Anterior cingulate cortex (tissue), 58 donors: ENCODE measurements at regions not wholly inside any gene's neighbourhood (a gene's known extent, or its start where the extent isn't known, plus 50 kb on each side); places are given as distances from the start of the nearest gene placed in this dataset.

Experiments
- DNase-seq, 58 donors: peaks; one replicate each; lab custom pipeline; 2025; lab: John Stamatoyannopoulos, UW

DNA sequence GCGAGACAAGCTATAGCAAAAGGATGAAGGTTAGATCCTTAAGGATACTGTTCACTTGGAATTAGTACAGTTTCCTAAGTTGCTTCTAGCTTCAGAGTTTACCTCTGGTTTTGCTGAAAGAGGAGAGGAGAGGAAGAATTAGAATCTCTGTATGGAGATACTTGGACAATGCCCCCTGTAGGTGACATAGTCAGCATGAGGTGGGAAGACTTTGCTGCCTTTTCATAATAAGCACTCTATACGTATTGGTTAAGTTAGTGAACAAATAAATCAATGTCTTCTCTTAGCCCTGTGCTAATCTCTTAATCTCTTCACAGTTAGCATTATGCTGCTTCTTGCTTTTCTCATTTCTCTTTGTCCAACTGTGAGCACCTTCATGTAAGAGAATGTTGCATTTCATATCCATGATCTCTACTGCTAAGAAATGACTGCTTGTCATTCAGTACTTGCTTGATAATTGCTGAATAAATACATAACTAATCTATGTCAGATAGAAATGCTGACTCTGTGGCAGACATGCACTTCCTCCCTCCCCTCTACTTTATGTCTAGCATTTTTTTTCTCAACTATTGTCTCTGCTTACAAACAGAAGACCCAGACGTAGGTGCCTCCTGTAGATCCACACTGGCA is 527.2 kb downstream of the GBA3 start:
- no peak for DNase-seq

DNA sequence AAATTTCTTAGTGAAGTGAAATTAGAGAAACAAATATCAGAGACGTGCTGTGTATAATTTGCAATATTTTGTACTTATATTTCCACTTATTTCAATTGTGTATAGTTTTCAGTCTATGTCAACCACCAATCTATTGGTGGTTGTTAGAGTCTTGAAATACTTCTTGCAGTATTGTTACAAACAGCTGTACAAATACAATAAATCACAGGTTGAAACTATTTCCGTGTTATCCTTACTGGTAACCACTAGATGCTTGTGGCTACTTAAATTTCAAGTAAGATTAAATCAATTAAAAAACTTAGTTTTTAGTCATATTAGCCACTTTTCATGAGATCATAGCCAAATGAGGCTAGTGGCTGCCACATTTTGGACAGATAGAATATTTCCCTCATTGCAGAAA is 520.5 kb downstream of the GBA3 start:
- no peak for DNase-seq

DNA sequence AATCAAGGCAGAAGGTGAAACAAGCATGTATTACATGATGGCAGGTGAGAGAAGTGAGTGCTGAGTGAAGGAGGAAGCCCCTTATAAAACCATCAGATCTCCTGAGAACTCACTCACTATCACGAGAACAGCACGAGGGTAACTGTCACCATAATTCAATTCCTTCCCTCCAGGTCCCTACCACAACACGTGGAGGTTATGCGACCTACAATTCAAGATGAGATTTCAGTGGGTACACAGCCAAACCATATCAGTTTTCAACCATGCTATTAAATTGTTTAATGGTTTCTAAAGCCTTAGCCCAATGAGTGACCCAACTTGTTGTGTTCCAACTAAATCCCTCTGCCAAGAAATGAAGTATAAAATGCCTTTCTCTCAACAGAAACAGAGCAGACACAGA is 519.8 kb downstream of the GBA3 start:
- no peak for DNase-seq

DNA sequence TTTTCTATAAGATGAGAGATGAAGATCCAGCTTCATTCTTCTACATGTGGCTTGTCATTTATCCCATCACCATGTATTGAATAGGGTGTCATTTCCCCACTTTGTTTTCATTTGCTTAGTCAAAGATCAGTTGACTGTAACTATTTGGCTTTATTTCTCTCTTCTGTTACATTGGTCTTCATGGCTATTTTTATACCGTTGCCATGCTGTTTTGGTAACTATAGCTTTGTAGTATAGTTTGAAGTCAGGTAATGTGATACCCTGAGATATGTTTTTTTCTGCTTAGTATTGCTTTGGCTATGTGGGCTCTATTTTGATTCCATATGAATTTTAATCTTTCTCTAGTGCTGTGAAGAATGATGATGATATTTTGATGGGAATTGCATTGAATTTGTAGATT is 514.3 kb downstream of the GBA3 start:
- DNase-seq = no peak

DNA sequence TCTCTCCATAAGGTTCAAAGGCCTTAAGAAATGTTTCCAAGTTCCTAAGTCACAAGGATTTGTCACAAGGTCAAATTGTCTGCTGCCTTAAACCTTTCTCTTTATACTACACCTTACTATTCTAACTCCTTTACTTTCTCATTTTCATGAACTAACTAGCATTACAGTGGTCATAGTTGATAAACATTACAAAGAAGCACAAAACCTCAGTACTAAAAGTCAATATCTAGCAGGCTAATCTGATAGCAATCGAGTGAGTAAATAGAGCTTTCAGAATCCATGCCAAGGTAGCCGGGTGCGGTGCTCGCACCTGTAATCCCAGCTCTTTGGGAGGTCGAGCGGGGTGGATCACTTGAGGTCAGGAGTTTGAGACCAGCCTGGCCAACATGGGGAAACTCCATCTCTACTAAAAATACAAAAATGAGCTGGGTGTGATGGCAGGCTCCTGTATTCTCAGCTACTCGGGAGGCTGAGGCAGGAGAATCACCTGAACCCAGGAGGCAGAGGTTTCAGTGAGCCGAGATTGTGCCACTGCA is 510.0 kb downstream of the GBA3 start:
- no peak for DNase-seq

DNA sequence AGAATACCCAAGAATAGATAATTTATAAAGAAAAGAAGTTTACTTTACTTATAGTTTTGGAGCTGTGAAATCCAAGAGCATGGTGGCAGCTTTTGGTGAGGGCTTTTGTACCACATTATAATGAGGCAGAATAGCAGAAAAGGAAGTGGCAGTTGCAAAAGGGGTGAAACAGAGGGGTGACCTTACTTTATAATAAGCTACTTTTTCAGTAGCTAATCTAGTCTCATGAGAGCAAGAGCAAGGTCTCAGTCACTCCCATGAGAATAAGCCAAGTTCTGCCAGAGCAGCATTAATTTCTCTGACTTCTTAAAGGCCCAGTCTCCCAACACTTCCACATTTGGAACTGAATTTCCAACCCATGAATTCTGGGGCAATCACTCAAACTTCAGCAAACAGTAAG is 502.0 kb downstream of the GBA3 start:
- DNase-seq = no peak

DNA sequence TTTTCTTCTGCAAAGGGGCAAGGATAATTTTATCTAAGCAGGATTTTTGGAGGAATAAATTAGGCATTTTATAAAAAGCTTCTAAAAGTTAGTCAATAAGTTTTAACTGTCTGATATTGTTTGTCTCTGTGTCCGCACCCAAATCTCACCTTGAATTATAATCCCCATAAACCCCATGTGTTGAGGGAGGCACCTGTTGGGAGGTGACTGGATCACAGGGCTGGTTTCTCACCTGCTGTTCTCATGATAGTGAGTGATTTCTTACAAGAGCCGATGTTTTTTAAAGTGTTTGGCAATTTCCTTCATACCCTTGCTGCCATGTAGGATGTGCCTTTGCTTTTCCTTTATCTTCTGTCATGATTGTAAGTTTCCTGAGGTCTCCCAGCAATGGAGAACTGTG is 481.4 kb downstream of the GBA3 start:
- DNase-seq = no peak

DNA sequence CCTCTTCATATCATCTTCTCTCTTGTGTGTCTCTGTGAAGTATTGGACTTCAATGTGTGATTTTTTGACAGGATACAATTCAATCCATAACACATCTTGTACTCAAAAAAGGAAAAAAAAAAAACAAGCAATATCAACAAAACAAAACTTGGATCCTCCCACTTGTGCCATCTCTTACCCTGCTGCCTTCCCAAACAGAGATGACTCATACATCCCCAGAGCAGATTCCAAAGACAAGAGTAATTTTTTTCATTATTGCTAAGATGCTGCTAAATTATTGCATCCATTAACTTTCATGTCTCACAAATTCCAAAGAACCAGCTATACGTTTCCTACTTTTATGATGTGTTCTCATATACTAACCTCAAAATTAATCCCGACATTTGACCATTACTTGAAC is 479.2 kb downstream of the GBA3 start:
- DNase-seq = peak in 1 of 58 donors; percentile 6

DNA sequence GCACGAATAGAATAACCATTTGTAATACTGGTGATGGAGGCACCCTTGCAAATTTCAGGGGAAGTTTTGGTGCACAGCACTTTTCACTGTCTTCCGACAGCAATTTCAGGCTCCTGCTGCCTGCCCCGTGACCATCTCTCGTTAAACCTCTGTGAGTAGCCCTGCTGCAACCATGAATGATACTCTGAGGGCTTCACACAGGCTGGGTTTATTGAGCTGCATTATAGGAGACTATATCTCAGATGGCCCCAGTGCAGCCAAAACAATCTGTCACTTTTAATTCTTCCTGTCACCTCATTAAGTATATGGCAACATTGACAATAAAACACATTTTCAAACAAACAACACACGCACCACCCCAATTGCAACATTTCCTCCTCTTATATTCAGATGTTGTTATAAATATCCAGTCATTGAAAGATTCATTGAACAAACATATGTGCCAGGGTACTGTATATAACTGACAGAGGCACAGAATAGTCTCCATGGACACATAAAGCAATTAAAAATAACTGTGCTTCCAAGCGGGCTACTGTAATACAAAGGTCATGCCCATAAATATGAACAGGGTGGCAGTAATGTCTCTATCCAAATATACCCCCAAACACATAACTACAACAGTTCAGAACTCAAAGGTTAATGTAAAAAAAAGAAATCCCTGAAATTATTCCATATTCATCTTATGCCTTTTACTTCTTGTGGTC is 477.0 kb downstream of the GBA3 start:
- DNase-seq = no peak

DNA sequence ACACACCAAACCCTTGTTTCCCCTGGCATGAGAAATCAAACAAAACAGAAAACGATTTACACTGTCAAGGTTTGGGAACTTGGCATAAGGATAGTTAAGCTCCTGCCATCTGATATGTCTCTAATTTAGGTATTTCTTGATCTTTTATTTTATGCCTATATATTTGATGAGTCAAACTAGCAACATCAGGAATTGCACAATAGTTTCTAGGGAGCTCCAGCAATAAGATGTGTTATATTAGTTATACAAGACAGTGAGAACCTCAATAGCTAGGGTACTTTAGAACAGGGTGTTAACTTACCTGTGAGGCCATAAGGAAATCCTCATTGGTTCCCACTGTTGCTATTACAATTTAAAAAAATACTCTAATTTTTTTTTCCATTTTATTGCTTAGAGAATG is 474.2 kb downstream of the GBA3 start:
- DNase-seq = no peak

DNA sequence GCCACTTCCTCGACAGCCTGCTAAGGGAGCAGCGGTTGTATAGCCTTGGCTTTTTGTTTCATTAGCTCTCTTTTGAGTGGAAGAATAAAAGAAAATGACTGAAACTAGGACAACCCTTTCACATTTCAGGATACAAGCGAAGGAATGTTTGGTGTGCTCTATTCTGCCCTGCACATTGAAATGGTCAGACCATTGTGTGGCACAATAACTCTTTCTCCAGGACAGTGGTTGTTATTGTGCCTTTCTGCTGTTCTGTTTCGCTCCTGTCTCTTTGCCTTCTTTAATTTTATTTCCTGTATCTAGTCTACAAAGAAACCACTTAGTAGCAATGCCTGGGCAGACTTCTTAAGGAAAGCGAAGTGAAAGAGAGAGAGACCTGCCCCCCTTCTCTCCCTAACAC is 473.7 kb downstream of the GBA3 start:
- no peak for DNase-seq

DNA sequence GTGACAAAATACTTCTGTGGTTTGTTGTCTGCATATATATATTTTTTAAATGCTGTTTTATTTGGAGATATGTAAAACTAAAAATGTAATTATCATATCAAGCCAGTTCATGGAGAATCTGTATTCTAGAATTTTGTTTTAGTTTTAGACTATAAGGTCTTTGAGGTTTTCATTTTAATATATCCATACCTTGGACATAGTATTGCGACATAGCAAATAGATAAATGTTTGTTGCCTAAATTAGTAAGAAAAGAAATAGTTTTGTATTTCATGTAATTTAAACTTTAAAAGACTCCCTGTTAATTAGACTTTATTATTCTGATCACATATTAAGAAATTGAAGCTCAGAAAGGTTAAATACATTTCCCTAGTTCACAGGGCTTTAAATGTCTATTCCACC is 472.9 kb downstream of the GBA3 start:
- no peak for DNase-seq

DNA sequence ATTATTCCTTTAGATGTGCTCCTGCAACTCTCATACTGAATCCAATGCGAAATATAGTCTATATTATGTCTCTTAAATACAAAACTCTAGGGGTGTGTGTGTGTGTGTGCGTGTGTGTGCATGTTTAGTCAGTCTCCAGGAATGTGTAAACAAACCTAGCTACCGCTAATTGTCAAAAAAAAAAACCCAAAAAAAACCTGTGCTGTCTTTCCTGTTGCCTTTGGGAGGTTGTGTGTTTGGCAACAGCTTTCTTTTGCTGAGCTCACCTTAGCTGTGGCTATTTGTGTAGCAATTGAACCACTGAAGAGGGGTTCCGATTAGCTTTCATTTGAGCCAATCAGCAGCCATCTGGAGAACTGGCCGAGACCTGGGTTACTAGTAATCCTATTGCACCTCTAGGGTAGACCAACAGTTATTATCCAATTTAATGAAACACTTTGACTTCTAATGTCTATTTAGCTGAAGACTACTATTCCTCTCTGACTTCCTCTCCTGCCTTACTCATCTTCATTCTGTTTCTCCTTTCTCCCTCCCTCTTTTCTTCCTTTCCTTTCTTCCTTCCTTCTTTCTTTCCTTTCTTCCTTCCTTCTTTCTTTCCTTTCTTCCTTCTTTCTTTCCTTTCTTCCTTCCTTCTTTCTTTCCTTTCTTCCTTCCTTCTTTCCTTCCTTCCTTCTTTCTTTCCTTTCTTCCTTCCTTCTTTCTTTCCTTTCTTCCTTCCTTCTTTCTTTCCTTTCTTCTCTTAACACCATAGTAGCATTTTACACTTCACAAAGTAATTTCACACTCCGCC is 471.1 kb downstream of the GBA3 start:
- no peak for DNase-seq

DNA sequence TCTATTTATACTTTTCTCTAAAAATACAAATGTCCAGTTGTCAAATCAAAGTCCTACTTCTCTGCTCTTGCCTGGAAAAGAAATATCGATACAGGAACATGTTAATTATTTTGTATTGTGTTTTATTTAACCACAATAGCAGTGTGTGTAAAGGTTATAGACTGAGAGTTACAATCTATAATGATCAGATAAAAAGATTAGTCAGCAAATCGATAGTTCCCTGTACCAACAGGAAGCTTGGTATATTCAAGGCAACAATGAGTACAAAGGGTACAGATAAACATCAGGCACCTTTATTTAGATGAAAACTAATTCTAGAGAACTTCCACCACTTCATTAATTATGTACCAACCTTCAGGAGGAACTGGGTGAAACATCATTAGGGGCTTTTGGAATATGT is 469.5 kb downstream of the GBA3 start:
- no peak for DNase-seq

DNA sequence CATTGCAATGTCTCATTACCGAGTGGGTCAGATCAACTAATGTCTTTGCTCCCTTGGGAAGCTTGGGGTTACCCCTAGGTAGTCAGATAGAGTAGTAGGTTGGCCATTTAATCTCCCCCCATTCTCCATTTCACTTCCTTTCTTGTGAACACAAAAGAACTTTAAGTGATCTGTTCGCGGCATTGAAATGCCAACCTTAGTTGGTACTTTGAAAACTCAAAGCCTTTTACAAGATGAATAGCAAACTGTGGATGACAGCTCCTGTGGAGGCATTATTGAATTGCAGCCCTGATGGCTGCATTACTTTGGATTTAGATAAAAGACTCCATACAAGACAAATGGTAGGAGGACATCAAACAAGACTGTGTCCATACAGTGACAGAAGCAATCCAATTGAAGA is 469.1 kb downstream of the GBA3 start:
- no peak for DNase-seq

DNA sequence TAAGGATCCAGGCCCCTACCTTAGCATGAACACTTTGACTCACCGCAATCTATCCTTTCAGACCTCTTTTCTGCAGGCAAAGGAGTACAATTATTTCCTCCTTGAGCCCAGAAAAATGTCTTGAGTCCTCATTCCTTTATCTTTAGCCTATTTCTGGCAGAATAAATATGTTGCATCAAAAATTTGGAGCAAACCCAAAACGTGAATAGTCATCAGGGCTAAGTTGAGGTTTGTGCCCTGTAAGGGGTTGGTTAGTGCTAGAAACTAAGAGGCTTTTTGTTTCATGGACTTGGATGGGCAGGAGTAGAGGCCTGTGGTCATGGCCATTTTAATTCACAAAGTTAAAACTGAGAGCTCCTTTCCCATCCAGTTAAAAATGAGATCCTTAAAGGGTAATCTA is 460.3 kb downstream of the GBA3 start:
- no peak for DNase-seq

DNA sequence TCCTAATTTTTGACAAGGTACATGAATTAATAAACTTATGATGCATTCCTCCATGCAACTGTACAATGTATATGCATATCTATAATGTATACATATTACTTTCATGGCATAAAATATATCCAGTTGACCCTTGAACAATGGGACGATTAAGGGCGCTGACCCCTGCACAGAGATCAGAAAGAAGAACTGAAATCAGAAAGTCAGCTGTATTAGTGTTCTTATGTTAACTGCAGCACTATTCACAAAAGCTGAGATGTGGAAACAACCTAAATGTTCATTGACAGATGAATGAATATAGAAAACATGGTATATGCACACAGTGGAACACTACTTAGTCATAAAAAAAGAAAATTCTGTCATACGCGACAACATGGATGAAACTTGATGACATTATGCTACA is 457.1 kb downstream of the GBA3 start:
- DNase-seq = no peak

DNA sequence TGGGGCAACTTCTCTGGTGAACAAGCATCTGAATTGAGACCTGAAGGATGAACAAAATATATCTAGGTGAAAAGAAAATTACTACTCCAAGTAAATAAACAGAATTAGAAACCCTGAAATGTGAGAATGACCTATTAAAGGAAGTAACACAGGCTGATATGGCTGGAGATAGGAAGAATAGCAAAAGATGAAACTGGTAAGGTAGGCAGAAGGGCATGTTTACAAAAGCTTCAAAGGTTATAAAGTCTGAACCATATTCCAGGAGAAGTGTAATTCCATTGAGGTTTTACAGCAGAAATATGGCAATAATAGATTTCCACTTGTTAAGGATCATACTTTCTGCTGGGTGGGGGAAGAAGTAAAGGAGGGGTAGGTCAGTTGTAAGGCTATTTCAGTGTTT is 452.0 kb downstream of the GBA3 start:
- no peak for DNase-seq

DNA sequence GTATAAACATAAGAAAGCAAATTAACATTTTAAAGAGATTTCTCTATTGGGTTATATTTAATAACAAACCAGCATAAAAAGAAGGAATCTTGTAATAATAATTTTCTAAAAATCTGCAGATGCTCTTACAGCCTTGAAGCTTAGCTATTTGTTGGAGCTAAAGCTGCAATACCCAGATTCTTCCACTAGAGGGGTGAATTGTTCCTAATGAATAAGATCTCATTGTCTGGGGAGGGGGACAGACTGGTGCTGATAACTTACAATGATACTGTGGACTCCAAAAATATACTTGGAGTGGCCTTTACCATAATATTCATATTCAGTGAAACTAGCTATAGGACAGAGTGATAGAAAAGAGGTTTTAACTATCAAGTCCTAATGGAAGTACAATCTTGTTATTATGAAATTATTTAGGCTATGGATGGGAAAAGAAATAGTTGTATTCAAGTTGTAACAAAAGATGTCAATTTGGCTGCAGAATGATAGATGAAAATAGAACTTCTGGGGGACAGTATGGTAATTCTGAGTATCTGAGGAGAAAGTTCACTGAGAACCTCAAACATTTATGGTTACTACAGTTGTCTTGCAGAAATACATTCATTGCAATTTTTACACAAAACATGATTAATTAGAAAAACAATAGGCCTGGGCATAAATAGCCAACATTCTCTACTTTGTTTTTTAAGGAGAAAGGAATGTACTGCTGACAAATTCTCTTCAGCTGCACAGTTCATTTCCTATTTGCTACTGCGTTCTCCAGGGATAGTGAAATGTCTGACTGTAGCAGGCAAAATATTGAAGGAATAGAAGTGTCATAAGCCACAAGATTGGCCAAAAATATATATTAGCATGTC is 443.3 kb downstream of the GBA3 start:
- DNase-seq = peak in 2 of 58 donors; percentile 0 to 23

DNA sequence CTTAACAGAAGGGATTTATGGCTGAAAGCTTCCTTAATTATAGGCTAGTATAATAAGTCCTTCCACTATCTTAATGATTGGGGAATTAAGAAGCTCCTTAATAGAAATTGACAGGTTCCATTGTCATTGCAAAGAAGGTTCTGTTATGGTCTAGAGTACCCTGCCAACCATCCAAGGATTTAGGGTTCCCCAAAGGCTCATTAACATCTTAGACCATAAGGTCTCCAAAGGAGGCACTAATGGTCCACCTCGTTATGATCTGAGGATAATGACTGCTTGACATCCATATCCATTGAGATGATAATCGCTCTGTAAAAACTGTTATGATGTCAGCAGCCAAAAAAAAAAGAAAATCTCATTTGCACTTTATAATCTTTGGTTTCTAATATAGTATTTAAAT is 441.6 kb downstream of the GBA3 start:
- no peak for DNase-seq

DNA sequence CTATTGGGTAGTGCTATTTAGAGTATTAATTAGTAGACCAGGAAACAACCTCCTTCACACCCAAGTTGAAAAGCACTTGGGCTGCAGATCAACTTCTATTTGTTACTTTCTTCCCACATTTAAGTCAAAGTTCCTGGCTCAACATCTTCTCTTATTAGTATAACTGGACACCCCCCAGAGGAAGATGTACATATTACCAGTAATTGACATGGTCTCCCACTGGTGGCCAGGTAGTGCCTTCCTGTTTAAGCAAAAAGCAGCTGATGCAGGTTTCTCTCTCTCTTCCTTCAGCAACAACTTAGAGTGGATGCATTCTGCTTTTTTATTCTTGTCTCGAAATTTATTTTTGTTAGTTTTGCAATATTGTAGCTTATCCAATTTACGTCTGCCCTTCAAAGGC is 438.1 kb downstream of the GBA3 start:
- no peak for DNase-seq
